HepG2 (cell line): ENCODE measurements at regions not wholly inside any gene's neighbourhood (a gene's known extent, or its start where the extent isn't known, plus 50 kb on each side); places are given as distances from the start of the nearest gene placed in this dataset.

Experiments used
- BCL6 ChIP-seq: IDR thresholded peaks from 2 replicates; pipeline ENCODE4 v1.6.1; 2016; ENCODE audit warnings: missing genetic modification reagents, missing compliant biosample characterization
- CHD4 ChIP-seq: fragments of 200-600 bp; sonication (generic); IDR thresholded peaks from 2 replicates; pipeline ENCODE4 v1.7.0; 2017; ENCODE audit warnings: mild to moderate bottlenecking, low read length, borderline replicate concordance
- GLMP ChIP-seq: sonication (generic); formaldehyde crosslinking; IDR thresholded peaks from 2 replicates; pipeline ENCODE4 v1.9.0; 2021; ENCODE audit warnings: missing genetic modification reagents, mild to moderate bottlenecking, borderline replicate concordance
- JARID2 ChIP-seq: sonication (generic); formaldehyde crosslinking; IDR thresholded peaks from 2 replicates; pipeline ENCODE4 v1.8.1; 2023; ENCODE audit warnings: missing genetic modification reagents, inconsistent platforms; ENCODE audit not compliant: insufficient replicate concordance
- LRRFIP1 ChIP-seq: sonication (generic); formaldehyde crosslinking; conservative IDR thresholded peaks from 2 replicates; pipeline ENCODE4 v1.4.0; 2020; ENCODE audit warnings: missing genetic modification reagents
- MIER3 ChIP-seq: IDR thresholded peaks from 2 replicates; pipeline ENCODE4 v1.6.1; 2016; ENCODE audit warnings: missing compliant biosample characterization, borderline replicate concordance
- PBX3 ChIP-seq: sonication (generic); formaldehyde crosslinking; IDR thresholded peaks from 2 replicates; pipeline ENCODE4 v1.8.1; 2023; ENCODE audit warnings: missing genetic modification reagents, inconsistent platforms, borderline replicate concordance
- STAT5B ChIP-seq: sonication (generic); formaldehyde crosslinking; IDR thresholded peaks from 2 replicates; pipeline ENCODE4 v1.4.0; 2020; ENCODE audit warnings: missing genetic modification reagents
- ZBTB21 ChIP-seq: sonication (generic); formaldehyde crosslinking; IDR thresholded peaks from 2 replicates; pipeline ENCODE4 v1.4.0; 2020; ENCODE audit warnings: missing genetic modification reagents
- ZNF275 ChIP-seq: sonication (generic); formaldehyde crosslinking; IDR thresholded peaks from 2 replicates; pipeline ENCODE4 v1.8.0; 2022; ENCODE audit warnings: missing genetic modification reagents, mild to moderate bottlenecking, inconsistent platforms, borderline replicate concordance
- ZNF329 ChIP-seq: sonication (generic); formaldehyde crosslinking; IDR thresholded peaks from 2 replicates; pipeline ENCODE4 v1.9.0; 2021; ENCODE audit warnings: low read depth, mild to moderate bottlenecking, missing genetic modification reagents
- ZNF615 ChIP-seq: sonication (generic); formaldehyde crosslinking; IDR thresholded peaks from 2 replicates; pipeline ENCODE4 v1.5.0; 2020; ENCODE audit warnings: mild to moderate bottlenecking, missing genetic modification reagents, borderline replicate concordance
- ZNF883 ChIP-seq: sonication (generic); formaldehyde crosslinking; IDR thresholded peaks from 2 replicates; pipeline ENCODE4 v1.5.1; 2020; ENCODE audit warnings: mild to moderate bottlenecking, missing genetic modification reagents; ENCODE audit errors: not compliant biosample characterization
- ZSCAN12 ChIP-seq: sonication (generic); formaldehyde crosslinking; IDR thresholded peaks from 2 replicates; pipeline ENCODE4 v1.9.0; 2021; ENCODE audit warnings: mild to moderate bottlenecking, missing genetic modification reagents
- TF ChIP-seq, protein P1 (sequence below): sonication (generic); formaldehyde crosslinking; conservative IDR thresholded peaks from 2 replicates; pipeline ENCODE4 v1.8.0; 2022; ENCODE audit warnings: mild to moderate bottlenecking, moderate library complexity, missing genetic modification reagents
- TF ChIP-seq, protein P2 (sequence below): IDR thresholded peaks from 2 replicates; pipeline ENCODE4 v1.6.1; 2016

GRCh38 chr20:50455656-50456451 is 54.3 kb upstream of the PTPN1 start (continued):
- TF ChIP-seq, protein P1, sequence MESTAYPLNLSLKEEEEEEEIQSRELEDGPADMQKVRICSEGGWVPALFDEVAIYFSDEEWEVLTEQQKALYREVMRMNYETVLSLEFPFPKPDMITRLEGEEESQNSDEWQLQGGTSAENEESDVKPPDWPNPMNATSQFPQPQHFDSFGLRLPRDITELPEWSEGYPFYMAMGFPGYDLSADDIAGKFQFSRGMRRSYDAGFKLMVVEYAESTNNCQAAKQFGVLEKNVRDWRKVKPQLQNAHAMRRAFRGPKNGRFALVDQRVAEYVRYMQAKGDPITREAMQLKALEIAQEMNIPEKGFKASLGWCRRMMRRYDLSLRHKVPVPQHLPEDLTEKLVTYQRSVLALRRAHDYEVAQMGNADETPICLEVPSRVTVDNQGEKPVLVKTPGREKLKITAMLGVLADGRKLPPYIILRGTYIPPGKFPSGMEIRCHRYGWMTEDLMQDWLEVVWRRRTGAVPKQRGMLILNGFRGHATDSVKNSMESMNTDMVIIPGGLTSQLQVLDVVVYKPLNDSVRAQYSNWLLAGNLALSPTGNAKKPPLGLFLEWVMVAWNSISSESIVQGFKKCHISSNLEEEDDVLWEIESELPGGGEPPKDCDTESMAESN (CRISPR knock-in tag): peak; percentile 94; the same call in 1 of the 2 replicates
- TF ChIP-seq ZBTB21 (CRISPR knock-in tag): no peak
- peak; percentile 48 for TF ChIP-seq ZNF883 (CRISPR knock-in tag)
- TF ChIP-seq LRRFIP1: no peak
- TF ChIP-seq ZNF615 (CRISPR knock-in tag): 0 out of 2 replicates have a peak, but pooled peaks have one; percentile 27
- TF ChIP-seq, protein P2, sequence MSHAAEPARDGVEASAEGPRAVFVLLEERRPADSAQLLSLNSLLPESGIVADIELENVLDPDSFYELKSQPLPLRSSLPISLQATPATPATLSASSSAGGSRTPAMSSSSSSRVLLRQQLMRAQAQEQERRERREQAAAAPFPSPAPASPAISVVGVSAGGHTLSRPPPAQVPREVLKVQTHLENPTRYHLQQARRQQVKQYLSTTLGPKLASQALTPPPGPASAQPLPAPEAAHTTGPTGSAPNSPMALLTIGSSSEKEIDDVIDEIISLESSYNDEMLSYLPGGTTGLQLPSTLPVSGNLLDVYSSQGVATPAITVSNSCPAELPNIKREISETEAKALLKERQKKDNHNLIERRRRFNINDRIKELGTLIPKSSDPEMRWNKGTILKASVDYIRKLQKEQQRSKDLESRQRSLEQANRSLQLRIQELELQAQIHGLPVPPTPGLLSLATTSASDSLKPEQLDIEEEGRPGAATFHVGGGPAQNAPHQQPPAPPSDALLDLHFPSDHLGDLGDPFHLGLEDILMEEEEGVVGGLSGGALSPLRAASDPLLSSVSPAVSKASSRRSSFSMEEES (CRISPR knock-in tag): peak; percentile 84
- no peak for TF ChIP-seq CHD4
- TF ChIP-seq STAT5B (CRISPR knock-in tag): peak; percentile 96
- peak; percentile 97; the same call in 1 of the 2 replicates for TF ChIP-seq ZNF275
- peak; percentile 62; the same call in 1 of the 2 replicates for TF ChIP-seq MIER3
- TF ChIP-seq ZNF329 (CRISPR knock-in tag): peak; percentile 68; the same call in 1 of the 2 replicates
- TF ChIP-seq ZSCAN12 (CRISPR knock-in tag): no peak
- TF ChIP-seq GLMP (CRISPR knock-in tag): no peak
- TF ChIP-seq BCL6 (CRISPR knock-in tag): peak; percentile 94
- no peak for TF ChIP-seq JARID2 (CRISPR knock-in tag)
- TF ChIP-seq PBX3 (CRISPR knock-in tag): no peak
